ENCODE measurements at regions not wholly inside any gene's neighbourhood (a gene's known extent, or its start where the extent isn't known, plus 50 kb on each side); places are given as distances from the start of the nearest gene placed in this dataset.
"Not testable (repeated sequence)": the region's sequence is repeated elsewhere in the genome, so short reads cannot be mapped to it uniquely, and the experiment has no call there.

DNA sequence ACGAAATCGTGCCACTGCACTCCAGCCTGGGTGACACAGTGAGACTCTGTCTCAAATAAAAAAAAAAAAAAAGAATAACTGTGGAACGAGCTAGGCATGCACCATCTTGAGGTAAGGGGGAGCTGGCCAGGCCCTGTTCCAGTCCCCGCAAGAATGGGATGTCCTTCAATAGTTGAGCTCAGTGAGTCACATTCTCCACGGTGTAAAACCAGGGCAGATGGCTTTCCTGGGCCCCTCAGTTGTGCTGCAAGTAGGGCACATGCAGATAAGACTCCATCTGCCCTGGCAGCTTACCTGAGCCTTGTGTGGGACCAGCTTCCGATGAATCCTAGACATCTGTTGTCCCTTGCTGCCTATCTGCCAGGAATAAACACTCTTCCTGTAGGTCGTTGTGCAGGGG is 312.1 kb downstream of the VRK1 start:
- no peak for DNase-seq (ENCODE audit: missing footprints)
- no peak for ATAC-seq

DNA sequence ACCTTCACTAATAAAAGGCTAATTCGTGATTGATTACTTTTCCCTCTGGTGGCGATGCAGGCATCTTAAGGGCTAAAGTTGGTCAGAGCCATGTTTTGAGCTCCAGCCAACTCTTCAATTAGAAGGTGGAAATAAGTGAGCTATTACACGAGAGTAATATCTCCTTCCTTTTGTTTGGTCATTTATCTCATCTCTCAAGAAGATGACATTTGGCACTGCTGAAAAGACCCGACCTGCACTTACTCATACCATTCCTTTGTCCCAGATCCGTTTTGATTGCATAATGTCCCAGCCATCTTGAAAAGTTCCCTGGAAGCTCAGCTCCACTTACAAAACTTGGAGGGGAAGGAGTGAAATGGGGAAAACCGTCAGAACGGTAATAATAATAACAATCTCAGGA is 316.2 kb downstream of the VRK1 start:
- intact Hi-C loops (cut with DNase I), result no loop called here
- ATAC-seq, result no peak
- no peak for DNase-seq (ENCODE audit: missing footprints)

More for the DNA sequence above, 312.1 kb downstream of the VRK1 start:
- intact Hi-C loops (cut with DNase I), result no loop called here

DNA sequence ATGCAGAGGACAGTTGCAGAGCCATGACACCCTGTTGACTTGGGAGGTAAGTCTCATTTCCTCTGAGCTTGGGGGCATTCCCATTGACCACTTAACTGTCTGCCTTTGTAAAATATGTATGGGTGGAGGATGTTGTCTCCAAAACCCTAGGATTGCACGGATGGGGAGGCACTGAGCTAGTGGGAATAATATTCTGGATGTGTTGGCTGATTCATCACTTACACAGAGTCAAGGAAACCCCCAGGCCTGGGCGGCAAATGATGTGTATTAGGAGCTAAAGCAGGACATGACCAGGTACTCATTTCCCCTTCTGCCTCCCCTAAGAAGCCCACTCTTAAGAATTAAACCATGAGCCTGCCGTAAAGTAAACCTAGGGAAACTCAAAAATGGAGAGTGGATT is 319.4 kb downstream of the VRK1 start:
- intact Hi-C loops (cut with DNase I), result no loop called here
- no peak for DNase-seq (ENCODE audit: missing footprints)
- ATAC-seq, result no peak

DNA sequence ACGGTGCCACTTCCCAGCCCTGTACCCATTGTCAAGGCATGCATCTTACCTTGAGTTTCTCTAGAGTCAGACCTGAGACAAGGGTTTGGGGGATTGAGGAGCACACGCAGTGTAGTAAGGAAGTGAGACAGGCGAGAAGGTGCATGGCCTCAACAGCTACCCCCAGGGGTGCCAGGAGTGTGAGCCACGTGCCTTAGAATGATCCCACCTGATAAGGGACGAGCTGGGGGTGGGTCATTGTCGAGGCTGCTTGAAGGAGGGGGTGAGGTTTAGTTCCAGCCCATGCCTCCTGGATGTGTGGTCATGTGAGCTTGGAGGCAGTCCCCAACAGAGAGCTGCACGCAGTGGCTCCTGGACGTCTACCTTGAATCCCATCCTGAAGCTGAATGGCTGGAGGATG is 320.5 kb downstream of the VRK1 start:
- DNase-seq (ENCODE audit: missing footprints), result no peak
- intact Hi-C loops (cut with DNase I), result no loop called here
- ATAC-seq, result no peak

DNA sequence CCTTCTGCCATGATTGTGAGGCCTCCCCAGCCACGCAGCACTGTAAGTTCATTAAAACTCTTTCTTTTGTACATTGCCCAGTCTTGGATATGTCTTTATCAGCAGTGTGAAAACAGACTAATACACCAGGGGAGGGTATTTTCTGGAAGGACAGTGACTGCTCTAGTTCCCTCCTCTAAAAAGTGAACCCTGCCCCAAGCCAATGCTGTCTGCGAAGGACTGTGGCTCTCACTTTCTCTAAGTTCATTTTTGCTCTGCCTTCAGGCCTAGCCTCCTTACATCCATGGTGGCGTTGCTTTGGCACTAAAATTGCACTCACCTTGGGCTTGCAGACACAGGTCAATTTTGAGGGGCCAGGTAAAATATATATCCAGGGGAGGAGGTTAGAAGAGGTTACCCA is 323.0 kb downstream of the VRK1 start:
- ATAC-seq (no peak), DNase-seq (ENCODE audit: missing footprints) (no peak)
- intact Hi-C loops (cut with DNase I), result no loop called here

DNA sequence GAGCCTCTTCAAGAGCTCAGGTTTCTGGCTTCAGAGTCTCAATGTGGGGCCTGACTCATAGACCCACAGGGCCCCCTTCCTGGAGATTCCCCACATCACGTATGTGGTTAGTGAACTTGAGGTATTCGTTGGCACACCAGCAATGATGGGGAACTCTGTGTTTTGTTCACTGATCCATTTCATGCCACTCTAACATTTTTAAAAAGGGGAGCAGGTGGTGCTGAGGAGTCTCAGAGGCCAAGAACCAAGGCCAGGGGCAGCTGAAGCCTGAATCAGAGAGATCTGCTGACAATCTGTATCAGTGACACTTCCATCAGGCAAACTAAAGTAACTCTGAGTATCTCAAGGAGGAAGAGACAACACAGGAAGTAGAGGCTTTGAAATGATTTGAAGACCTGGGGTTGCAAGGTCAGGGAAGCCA is 323.4 kb downstream of the VRK1 start:
- intact Hi-C loops (cut with DNase I), result no loop called here
- ATAC-seq, result no peak

GRCh38 chr14:97129639-97130038 is 332.5 kb downstream of the VRK1 start:
- DNase-seq (ENCODE audit: missing footprints) (no peak), ATAC-seq (no peak)
- intact Hi-C loops (cut with DNase I), result no loop called here

More for the DNA sequence above, 323.4 kb downstream of the VRK1 start:
- DNase-seq (ENCODE audit: missing footprints), result no peak

DNA sequence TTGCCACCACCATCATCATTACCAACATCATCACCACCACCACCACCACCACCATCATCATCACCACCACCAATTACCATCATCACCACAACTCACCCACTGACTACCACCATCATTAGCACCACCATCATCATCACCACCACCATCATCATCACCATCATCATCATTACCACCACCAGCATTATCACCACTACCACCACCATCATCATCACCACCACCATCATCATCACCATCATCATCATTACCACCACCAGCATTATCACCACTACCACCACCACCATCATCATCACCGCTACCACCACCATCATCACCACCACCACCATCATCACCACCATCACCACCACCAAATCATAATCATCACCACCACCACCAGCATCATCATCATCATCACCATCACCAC is 338.7 kb downstream of the VRK1 start:
- DNase-seq (ENCODE audit: missing footprints); intact Hi-C loops (cut with DNase I); ATAC-seq: not testable (repeated sequence)

- ATAC-seq (no peak), DNase-seq (ENCODE audit: missing footprints) (no peak)
- intact Hi-C loops (cut with DNase I), result no loop called here
Observed at GRCh38 chr14:97137705-97138104, 340.5 kb downstream of the VRK1 start.

- intact Hi-C loops (cut with DNase I), result no loop called here
- ATAC-seq (no peak), DNase-seq (ENCODE audit: missing footprints) (no peak)
Observed at GRCh38 chr14:97138801-97139200, 341.6 kb downstream of the VRK1 start.

- intact Hi-C loops (cut with DNase I), result no loop called here
- ATAC-seq, result no peak
- DNase-seq (ENCODE audit: missing footprints), result no peak
Observed at GRCh38 chr14:97143011-97143410, 345.8 kb downstream of the VRK1 start.

DNA sequence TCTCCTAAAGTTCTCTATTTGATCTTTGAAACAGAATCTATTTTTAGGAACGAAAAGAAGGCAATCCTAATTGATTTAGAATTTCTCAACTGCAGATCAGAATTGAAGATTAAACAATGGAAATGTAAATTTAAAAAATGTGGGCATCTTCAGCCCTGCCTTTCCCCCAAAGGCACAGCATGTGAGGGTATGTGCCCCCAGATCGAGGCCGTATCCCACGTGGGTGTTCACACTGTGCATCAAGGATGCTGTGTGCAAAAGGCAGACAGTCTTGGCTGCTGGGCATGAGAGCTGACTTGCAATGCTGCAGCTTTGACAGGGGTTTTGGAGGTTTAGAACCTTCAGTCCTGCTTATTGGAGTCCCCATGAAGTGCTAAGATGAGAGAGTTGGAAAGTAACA is 346.3 kb downstream of the VRK1 start:
- no peak for DNase-seq (ENCODE audit: missing footprints)
- ATAC-seq, result no peak
- intact Hi-C loops (cut with DNase I), result no loop called here

DNA sequence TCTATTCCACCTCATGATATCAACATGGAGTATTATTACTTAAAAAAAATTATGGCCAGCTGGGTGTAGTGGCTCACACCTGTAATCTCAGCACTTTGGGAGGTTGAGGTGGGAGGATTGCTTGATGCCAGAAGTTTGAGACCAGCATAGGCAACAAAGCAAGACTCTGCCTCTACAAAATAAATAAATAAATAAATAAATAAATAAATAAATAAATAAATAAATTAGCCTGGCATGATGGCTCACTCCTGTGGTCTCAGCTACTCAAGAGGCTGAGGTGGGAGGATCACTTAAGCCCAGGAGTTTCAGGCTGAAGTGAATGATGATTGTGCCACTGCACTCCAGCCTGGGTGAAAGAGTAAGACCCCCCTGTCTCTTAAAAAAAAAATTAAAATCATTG is 350.8 kb downstream of the VRK1 start:
- DNase-seq (ENCODE audit: missing footprints); intact Hi-C loops (cut with DNase I); ATAC-seq: not testable (repeated sequence)

GRCh38 chr14:97149775-97150174 is 352.6 kb downstream of the VRK1 start:
- intact Hi-C loops (cut with DNase I), result no loop called here

GRCh38 chr14:97153527-97153926 is 356.3 kb downstream of the VRK1 start:
- intact Hi-C loops (cut with DNase I), result no loop called here
- DNase-seq (ENCODE audit: missing footprints), result no peak
- no peak for ATAC-seq

More at GRCh38 chr14:97149775-97150174, 352.6 kb downstream of the VRK1 start:
- ATAC-seq (no peak), DNase-seq (ENCODE audit: missing footprints) (no peak)

GRCh38 chr14:97155320-97155719 is 358.1 kb downstream of the VRK1 start:
- DNase-seq (ENCODE audit: missing footprints), result no peak
- intact Hi-C loops (cut with DNase I), result no loop called here
- ATAC-seq, result no peak

DNA sequence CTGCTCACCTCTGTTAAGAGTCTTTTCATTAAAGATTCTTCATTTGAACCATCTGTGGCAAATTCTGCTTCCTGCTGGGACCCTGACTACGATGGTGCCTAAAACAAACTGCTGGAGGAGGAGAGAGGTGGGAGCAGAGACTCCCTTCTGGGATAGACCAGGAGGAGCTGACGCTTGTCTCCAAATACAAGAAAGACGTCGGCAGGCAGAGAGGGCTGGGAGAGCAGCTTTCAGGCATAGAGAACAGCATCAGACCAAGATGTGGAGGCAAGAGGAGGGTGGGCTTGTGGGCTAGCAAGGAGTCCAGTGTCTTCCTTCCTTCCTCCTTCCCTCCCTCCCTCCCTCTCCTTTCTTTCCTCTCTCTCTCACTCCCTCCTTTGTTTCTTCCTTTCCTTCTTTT is 358.6 kb downstream of the VRK1 start:
- ATAC-seq, result no peak
- no peak for DNase-seq (ENCODE audit: missing footprints)
- intact Hi-C loops (cut with DNase I), result no loop called here

GRCh38 chr14:97156705-97157104 is 359.5 kb downstream of the VRK1 start:
- ATAC-seq, result no peak
- DNase-seq (ENCODE audit: missing footprints), result no peak
- intact Hi-C loops (cut with DNase I), result no loop called here

- ATAC-seq, result no peak
- DNase-seq (ENCODE audit: missing footprints), result no peak
- intact Hi-C loops (cut with DNase I), result no loop called here
Observed at GRCh38 chr14:97158102-97158501, 360.9 kb downstream of the VRK1 start.

- intact Hi-C loops (cut with DNase I), result no loop called here
- DNase-seq (ENCODE audit: missing footprints), result no peak
- no peak for ATAC-seq
Observed at GRCh38 chr14:97159124-97159523, 361.9 kb downstream of the VRK1 start.

DNA sequence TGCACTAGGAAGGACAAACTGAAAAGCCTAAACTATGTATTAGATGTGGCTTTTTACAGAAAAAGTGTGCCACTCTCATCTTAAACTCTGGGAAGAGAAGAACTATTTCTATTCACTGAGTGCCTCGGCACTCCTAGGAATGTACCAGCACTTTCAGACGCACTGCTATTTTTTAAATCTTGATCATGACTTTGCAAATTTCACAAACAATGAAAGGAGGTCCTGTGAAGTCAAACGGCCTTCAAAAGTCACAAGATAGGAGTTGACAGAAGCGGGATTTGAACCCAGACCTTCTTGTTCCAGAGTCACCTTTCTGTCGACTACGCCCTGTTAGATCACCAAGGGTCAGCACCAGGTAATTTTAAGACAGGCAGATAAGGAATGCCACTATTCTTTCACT is 365.4 kb downstream of the VRK1 start:
- intact Hi-C loops (cut with DNase I), result no loop called here
- ATAC-seq, result no peak
- DNase-seq (ENCODE audit: missing footprints), result no peak

- DNase-seq (ENCODE audit: missing footprints) (no peak), ATAC-seq (no peak)
- intact Hi-C loops (cut with DNase I), result no loop called here
Observed at GRCh38 chr14:97164021-97164420, 366.8 kb downstream of the VRK1 start.

Data from Right ventricle myocardium inferior (tissue), 1 donor.